ENCODE measurements at regions not wholly inside any gene's neighbourhood (a gene's known extent, or its start where the extent isn't known, plus 50 kb on each side); places are given as distances from the start of the nearest gene placed in this dataset.

- H3K9me3 ChIP-seq (replicated peaks in 1 of 3): no peaks in the 10 kb centered on the region
- H3K36me3 ChIP-seq (replicated peaks in 1 of 2): no peaks in the 10 kb centered on the region
- no peak for DNase-seq
- intact Hi-C loops (cut with DNase I): no loop called here
- no peak overlapping the region for H3K4me3 ChIP-seq
- no peaks in the 10 kb centered on the region for H3K4me1 ChIP-seq (replicated peaks in 1 of 2)
- H3K27ac ChIP-seq: no peak overlapping the region
- WGBS, 4 donors: 88 to 94% (median 92%) methylated on average over 3 of the region's 3 CpGs
- no peaks in the 10 kb centered on the region for H3K27me3 ChIP-seq
- TF ChIP-seq CTCF (IDR thresholded peaks at IDR 0.05): no peak
Measured at GRCh38 chr1:80369780-80370179, 1363.2 kb upstream of the ADGRL4 start.

- Histone ChIP-seq H3K4me1 (replicated peaks in 1 of 2) (no peaks in the 10 kb centered on the region), H3K36me3 (replicated peaks in 1 of 2) (no peaks in the 10 kb centered on the region), H3K4me3 (no peak overlapping the region), H3K27ac (no peak overlapping the region), H3K27me3 (no peaks in the 10 kb centered on the region), H3K9me3 (replicated peaks in 1 of 3) (no peaks in the 10 kb centered on the region)
- intact Hi-C loops (cut with DNase I): no loop called here
- WGBS, 4 donors: 86 to 92% (median 88%) methylated on average over 3 of the region's 3 CpGs
- DNase-seq: no peak
- no peak for TF ChIP-seq CTCF (IDR thresholded peaks at IDR 0.05)
- TF ChIP-seq POLR2A (IDR thresholded peaks at IDR 0.05): no peak
Measured at GRCh38 chr1:80367058-80367457, 1360.5 kb upstream of the ADGRL4 start.

DNA sequence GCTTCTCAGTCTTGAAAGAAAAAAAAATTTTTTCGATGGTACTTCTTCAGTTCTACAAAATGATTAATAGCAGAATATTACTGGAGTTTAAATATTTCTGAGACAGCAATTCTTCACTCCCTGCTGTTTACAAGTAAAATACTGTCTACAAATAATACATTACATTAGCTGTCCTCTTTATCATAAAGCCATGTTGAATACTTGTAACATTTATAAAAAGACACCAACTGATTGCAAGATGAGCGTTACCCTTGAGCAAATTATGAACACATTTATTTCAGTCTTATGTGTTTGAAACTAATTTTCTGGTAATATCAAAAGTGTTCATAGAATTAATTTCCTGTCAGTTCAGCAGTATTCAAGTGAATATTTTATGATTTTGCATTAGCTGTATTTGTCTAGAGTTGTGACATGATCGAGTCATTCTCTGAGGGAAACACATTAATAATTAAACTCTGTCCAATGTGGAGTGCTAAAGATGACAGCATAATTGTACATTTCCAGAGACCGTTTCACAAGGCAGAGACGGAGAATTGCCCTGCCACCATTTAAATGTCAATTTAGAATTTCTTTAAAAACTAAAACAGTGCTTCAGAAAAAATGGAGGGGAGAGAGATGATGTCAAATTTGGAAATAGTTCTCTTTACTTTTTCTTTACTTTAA is 1359.0 kb upstream of the ADGRL4 start:
- TF ChIP-seq CTCF (IDR thresholded peaks at IDR 0.05) (no peak), POLR2A (IDR thresholded peaks at IDR 0.05) (no peak)
- no peaks in the 10 kb centered on the region for H3K36me3 ChIP-seq (replicated peaks in 1 of 2)
- intact Hi-C loops (cut with DNase I): no loop called here
- H3K27me3 ChIP-seq: no peaks in the 10 kb centered on the region
- 85 to 88% (median 86%) methylated on average over 5 of the region's 5 CpGs for WGBS, 4 donors
- DNase-seq: no peak
- H3K27ac ChIP-seq: no peak overlapping the region
- no peaks in the 10 kb centered on the region for H3K9me3 ChIP-seq (replicated peaks in 1 of 3)
- H3K4me3 ChIP-seq: no peak overlapping the region
- H3K4me1 ChIP-seq (replicated peaks in 1 of 2): no peaks in the 10 kb centered on the region

- intact Hi-C loops (cut with DNase I): no loop called here
- Histone ChIP-seq H3K9me3 (replicated peaks in 1 of 3) (no peaks in the 10 kb centered on the region), H3K27me3 (no peaks in the 10 kb centered on the region), H3K36me3 (replicated peaks in 1 of 2) (no peaks in the 10 kb centered on the region), H3K4me1 (replicated peaks in 1 of 2) (no peaks in the 10 kb centered on the region), H3K27ac (no peak overlapping the region), H3K4me3 (no peak overlapping the region)
- TF ChIP-seq CTCF (IDR thresholded peaks at IDR 0.05) (no peak), POLR2A (IDR thresholded peaks at IDR 0.05) (no peak)
- 93 to 97% (median 96%) methylated on average over 5 of the region's 5 CpGs for WGBS, 4 donors
- DNase-seq: no peak
Measured at GRCh38 chr1:80363689-80364475, 1357.4 kb upstream of the ADGRL4 start.

Data from adrenal gland (tissue), 9 donors.